HEK293 (cell line): ENCODE measurements at regions not wholly inside any gene's neighbourhood (a gene's known extent, or its start where the extent isn't known, plus 50 kb on each side); places are given as distances from the start of the nearest gene placed in this dataset.

ENCODE experiments used
- BCL11A ChIP-seq: fragments of 450-650 bp; formaldehyde crosslinking; IDR thresholded peaks from 2 replicates; pipeline ENCODE4 v1.5.1; 2016; ENCODE audit warnings: low read depth, missing biosample characterization, missing genetic modification characterization
- CTCF ChIP-seq: fragments of 450-650 bp; formaldehyde crosslinking; IDR thresholded peaks from 2 replicates; pipeline ENCODE4 v1.5.1; 2016; ENCODE audit warnings: missing biosample characterization, missing genetic modification characterization
- GFI1B ChIP-seq: fragments of 450-650 bp; formaldehyde crosslinking; IDR thresholded peaks from 2 replicates; pipeline ENCODE4 v1.5.1; 2016; ENCODE audit warnings: missing biosample characterization, missing genetic modification characterization
- REST ChIP-seq: fragments of 450-650 bp; formaldehyde crosslinking; IDR thresholded peaks from 2 replicates; pipeline ENCODE4 v1.5.1; 2016; ENCODE audit warnings: missing biosample characterization, missing genetic modification characterization
- ZFP3 ChIP-seq: fragments of 450-650 bp; formaldehyde crosslinking; IDR thresholded peaks from 2 replicates; pipeline ENCODE4 v1.5.1; 2016; ENCODE audit warnings: low read depth, missing biosample characterization, missing genetic modification characterization
- ZFP41 ChIP-seq: fragments of 450-650 bp; formaldehyde crosslinking; IDR thresholded peaks from 2 replicates; pipeline ENCODE4 v1.5.1; 2016; ENCODE audit warnings: missing biosample characterization, missing genetic modification characterization, borderline replicate concordance
- ZNF211 ChIP-seq: fragments of 450-650 bp; formaldehyde crosslinking; IDR thresholded peaks from 2 replicates; pipeline ENCODE4 v1.5.1; 2016; ENCODE audit warnings: low read depth, missing biosample characterization, missing genetic modification characterization
- ZNF214 ChIP-seq: fragments of 450-650 bp; formaldehyde crosslinking; IDR thresholded peaks from 2 replicates; pipeline ENCODE4 v1.5.1; 2017; ENCODE audit warnings: missing biosample characterization, mild to moderate bottlenecking, missing genetic modification characterization, borderline replicate concordance
- ZNF23 ChIP-seq: fragments of 450-650 bp; formaldehyde crosslinking; IDR thresholded peaks from 2 replicates; pipeline ENCODE4 v1.5.1; 2016; ENCODE audit warnings: missing biosample characterization, missing genetic modification characterization, borderline replicate concordance
- ZNF239 ChIP-seq: fragments of 450-650 bp; formaldehyde crosslinking; IDR thresholded peaks from 2 replicates; pipeline ENCODE4 v1.5.1; 2016; ENCODE audit warnings: missing biosample characterization, missing genetic modification characterization
- ZNF513 ChIP-seq: fragments of 450-650 bp; IDR thresholded peaks from 2 replicates; pipeline ENCODE4 v1.5.1; 2018; ENCODE audit warnings: missing biosample characterization, missing genetic modification characterization
- ZNF596 ChIP-seq: fragments of 450-650 bp; IDR thresholded peaks from 2 replicates; pipeline ENCODE4 v1.5.0; 2018; ENCODE audit warnings: missing biosample characterization, mild to moderate bottlenecking, missing genetic modification characterization, moderate library complexity
- ZNF791 ChIP-seq: fragments of 450-650 bp; formaldehyde crosslinking; IDR thresholded peaks from 2 replicates; pipeline ENCODE4 v1.5.1; 2016; ENCODE audit warnings: missing biosample characterization, missing genetic modification characterization

- no peak for TF ChIP-seq ZFP3 (tag by site-specific recombination)
- no peak for TF ChIP-seq CTCF
- TF ChIP-seq ZNF214: no peak
- TF ChIP-seq BCL11A (tag by site-specific recombination): no peak
- no peak for TF ChIP-seq REST (tag by site-specific recombination)
- no peak for TF ChIP-seq ZFP41 (tag by site-specific recombination)
- no peak for TF ChIP-seq GFI1B (tag by site-specific recombination)
- TF ChIP-seq ZNF791 (tag by site-specific recombination): no peak
- no peak for TF ChIP-seq ZNF513
- TF ChIP-seq ZNF596 (tag by site-specific recombination): no peak
- TF ChIP-seq ZNF211 (tag by site-specific recombination): no peak
- no peak for TF ChIP-seq ZNF239 (tag by site-specific recombination)
- TF ChIP-seq ZNF23 (tag by site-specific recombination): no peak
These were observed 306.2 kb downstream of the TTLL7 start for GRCh38 chr1:83692524-83693381.
